Mononuclear cell (primary cell): ENCODE measurements at regions not wholly inside any gene's neighbourhood (a gene's known extent, or its start where the extent isn't known, plus 50 kb on each side); places are given as distances from the start of the nearest gene placed in this dataset.

Experiments used
- H3K27me3 ChIP-seq: 2 replicates; pipeline ENCODE4 v1.6.0; 2011; ENCODE audit warnings: low read length, control low read depth; ENCODE audit not compliant: insufficient read depth
- H3K4me1 ChIP-seq: 2 replicates; pipeline ENCODE4 v1.5.1; 2011; ENCODE audit warnings: mild to moderate bottlenecking, low read length, control low read depth; ENCODE audit not compliant: insufficient read depth
- H3K4me3 ChIP-seq: 2 replicates; pipeline ENCODE4 v1.5.1; 2011; ENCODE audit warnings: mild to moderate bottlenecking, low read length, moderate library complexity
- H3K9me3 ChIP-seq: 2 replicates; pipeline ENCODE4 v1.5.1; 2011; ENCODE audit warnings: low read depth, mild to moderate bottlenecking, control low read depth, low read length

DNA sequence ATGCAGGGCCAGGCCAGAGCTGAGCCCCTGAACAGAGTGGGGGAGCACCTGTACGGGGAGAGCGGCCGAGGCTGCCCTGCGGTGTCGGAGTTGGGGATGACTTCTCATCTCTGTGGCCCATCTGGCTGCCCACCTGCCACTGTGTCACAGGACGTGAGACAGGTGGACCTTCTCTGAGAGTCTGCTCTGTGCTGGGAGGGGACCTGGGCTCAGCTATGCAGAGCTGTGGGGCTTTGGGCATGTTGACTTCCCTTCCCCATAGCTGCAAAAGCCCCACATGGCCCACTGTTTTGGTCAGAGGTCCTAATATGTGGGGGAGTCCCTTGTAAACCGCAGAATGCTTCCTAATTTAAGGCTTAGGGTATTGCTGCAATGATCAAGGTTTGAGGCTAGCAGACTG, 68.0 kb upstream of the TRPM1 start:
- H3K4me1 ChIP-seq: no peaks in the 10 kb centered on the region
- no peaks in the 10 kb centered on the region for H3K9me3 ChIP-seq

DNA sequence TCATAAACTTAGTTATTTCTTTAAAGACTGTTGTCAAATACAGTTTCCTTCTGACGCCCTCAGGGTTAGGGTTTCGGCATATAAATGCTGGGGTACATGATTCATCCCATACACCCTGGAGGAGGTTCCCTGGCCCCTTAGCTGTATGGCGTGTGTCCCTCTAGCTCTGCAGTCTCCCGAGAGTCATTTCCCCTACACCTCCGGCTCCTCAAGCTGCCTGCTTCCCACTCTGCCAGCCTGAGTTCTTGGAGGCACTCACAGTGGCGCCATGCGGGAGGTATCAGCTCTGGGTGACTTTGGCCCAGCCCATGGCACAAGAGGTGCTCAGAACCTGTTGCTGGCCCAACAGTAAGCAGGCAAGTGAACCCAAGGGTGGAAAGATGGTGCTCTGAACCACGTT, 70.2 kb upstream of the TRPM1 start:
- no peaks in the 10 kb centered on the region for H3K4me1 ChIP-seq
- H3K27me3 ChIP-seq: no peaks in the 10 kb centered on the region
- H3K4me3 ChIP-seq: no peak overlapping the region
- H3K9me3 ChIP-seq: no peaks in the 10 kb centered on the region

More for the DNA sequence above, 68.0 kb upstream of the TRPM1 start:
- Histone ChIP-seq H3K4me3 (no peak overlapping the region), H3K27me3 (no peaks in the 10 kb centered on the region)

DNA sequence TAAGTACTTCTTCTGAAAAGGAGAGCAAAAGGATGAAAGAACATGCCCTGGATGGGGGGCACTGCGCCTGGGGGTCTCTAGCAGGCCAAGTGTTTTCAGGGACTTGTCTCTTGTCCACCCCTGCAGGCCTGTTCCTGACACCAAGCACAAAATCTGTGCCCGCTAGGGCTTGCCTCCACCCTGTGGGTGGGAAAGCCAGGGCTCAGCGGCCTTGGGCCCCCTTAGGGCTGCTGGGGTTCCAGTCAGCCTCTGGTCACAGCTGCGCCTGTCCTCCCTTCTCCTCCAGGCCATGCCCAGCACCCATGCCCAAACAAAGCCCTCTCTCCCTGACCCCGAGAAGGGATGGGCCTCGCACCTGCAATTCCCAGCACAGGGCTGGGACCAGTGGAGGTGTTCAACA, 71.1 kb upstream of the TRPM1 start:
- Histone ChIP-seq H3K4me3 (no peak overlapping the region), H3K4me1 (no peaks in the 10 kb centered on the region), H3K9me3 (no peaks in the 10 kb centered on the region), H3K27me3 (no peaks in the 10 kb centered on the region)

GRCh38 chr15:31173790-31174450, 72.4 kb upstream of the TRPM1 start:
- H3K27me3 ChIP-seq: no peaks in the 10 kb centered on the region
- no peaks in the 10 kb centered on the region for H3K9me3 ChIP-seq
- H3K4me1 ChIP-seq: no peaks in the 10 kb centered on the region
- H3K4me3 ChIP-seq: no peak overlapping the region

DNA sequence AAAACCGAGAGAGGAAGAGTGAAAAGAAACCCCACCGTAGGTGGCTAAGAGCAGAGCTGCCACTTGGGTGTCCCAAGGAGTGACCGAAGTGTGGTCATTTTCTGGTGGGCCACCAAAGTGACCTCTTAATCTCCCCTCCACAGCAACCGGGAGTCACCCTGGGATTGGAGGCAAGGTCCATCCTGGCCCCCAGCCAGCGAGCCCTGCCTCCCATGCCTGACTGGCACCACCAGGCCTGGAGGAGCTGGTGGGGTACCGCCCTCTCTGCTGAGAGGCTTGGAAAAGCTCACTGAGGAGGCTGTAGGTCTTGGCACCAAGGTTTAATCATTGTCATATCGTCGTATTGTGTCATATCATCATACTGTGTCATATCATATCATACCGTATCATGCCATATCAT, 74.0 kb upstream of the TRPM1 start:
- H3K4me1 ChIP-seq: no peaks in the 10 kb centered on the region
- no peaks in the 10 kb centered on the region for H3K27me3 ChIP-seq
- H3K4me3 ChIP-seq: no peak overlapping the region
- no peaks in the 10 kb centered on the region for H3K9me3 ChIP-seq

GRCh38 chr15:31177951-31178350, 76.4 kb upstream of the TRPM1 start:
- H3K27me3 ChIP-seq: no peaks in the 10 kb centered on the region
- H3K4me1 ChIP-seq: no peaks in the 10 kb centered on the region
- no peak overlapping the region for H3K4me3 ChIP-seq
- H3K9me3 ChIP-seq: peaks cover 12% of the 10 kb centered on the region

- H3K4me1 ChIP-seq: no peaks in the 10 kb centered on the region
- H3K9me3 ChIP-seq: peaks cover 15% of the 10 kb centered on the region
- H3K4me3 ChIP-seq: no peak overlapping the region
- no peaks in the 10 kb centered on the region for H3K27me3 ChIP-seq
These were observed 77.2 kb upstream of the TRPM1 start for GRCh38 chr15:31178705-31179104.

GRCh38 chr15:31179693-31180092, 78.2 kb upstream of the TRPM1 start:
- H3K9me3 ChIP-seq: peaks cover 15% of the 10 kb centered on the region
- no peaks in the 10 kb centered on the region for H3K4me1 ChIP-seq
- no peak overlapping the region for H3K4me3 ChIP-seq
- H3K27me3 ChIP-seq: no peaks in the 10 kb centered on the region

- H3K9me3 ChIP-seq: peaks cover 19% of the 10 kb centered on the region
- H3K4me1 ChIP-seq: peaks cover 6% of the 10 kb centered on the region
- H3K27me3 ChIP-seq: peaks cover 3% of the 10 kb centered on the region
- H3K4me3 ChIP-seq: no peak overlapping the region
These were observed 91.8 kb upstream of the TRPM1 start for GRCh38 chr15:31193291-31193690.

- no peak overlapping the region for H3K4me3 ChIP-seq
- no peaks in the 10 kb centered on the region for H3K27me3 ChIP-seq
- peaks cover 17% of the 10 kb centered on the region for H3K4me1 ChIP-seq
- H3K9me3 ChIP-seq: no peaks in the 10 kb centered on the region
These were observed 94.3 kb upstream of the TRPM1 start for GRCh38 chr15:31195871-31196270.

- Histone ChIP-seq H3K27me3 (no peaks in the 10 kb centered on the region), H3K9me3 (no peaks in the 10 kb centered on the region), H3K4me1 (peaks cover 22% of the 10 kb centered on the region)
These were observed 96.2 kb upstream of the TRPM1 start for GRCh38 chr15:31197497-31198414.

GRCh38 chr15:31200735-31201151, 99.2 kb upstream of the TRPM1 start:
- Histone ChIP-seq H3K4me3 (no peak overlapping the region), H3K27me3 (no peaks in the 10 kb centered on the region), H3K4me1 (peaks cover 27% of the 10 kb centered on the region), H3K9me3 (no peaks in the 10 kb centered on the region)

More at GRCh38 chr15:31197497-31198414, 96.2 kb upstream of the TRPM1 start:
- H3K4me3 ChIP-seq: no peak overlapping the region

GRCh38 chr15:31202953-31203352, 101.4 kb upstream of the TRPM1 start:
- no peaks in the 10 kb centered on the region for H3K9me3 ChIP-seq
- no peaks in the 10 kb centered on the region for H3K27me3 ChIP-seq
- H3K4me1 ChIP-seq: peaks cover 34% of the 10 kb centered on the region
- H3K4me3 ChIP-seq: no peak overlapping the region

DNA sequence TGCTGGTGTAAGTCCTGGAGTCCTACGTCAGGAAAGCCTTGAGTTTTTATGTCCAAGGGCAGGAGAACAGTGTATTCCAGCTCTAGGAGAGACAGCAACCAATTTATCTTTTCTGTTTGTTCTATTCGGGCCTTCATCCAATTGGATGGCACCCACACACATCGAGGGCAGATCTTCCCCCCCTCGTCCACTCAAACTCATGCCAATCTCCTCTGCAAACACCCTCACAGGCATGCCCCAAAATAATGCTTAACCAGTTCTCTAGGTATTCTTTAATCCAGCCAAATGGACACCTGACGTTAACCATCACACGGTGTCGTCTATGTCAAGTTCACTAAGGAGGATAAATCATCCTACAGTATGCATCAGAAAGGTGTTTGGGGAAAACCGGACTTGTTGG, 102.5 kb upstream of the TRPM1 start:
- Histone ChIP-seq H3K4me3 (no peak overlapping the region), H3K9me3 (no peaks in the 10 kb centered on the region), H3K4me1 (peaks cover 34% of the 10 kb centered on the region), H3K27me3 (no peaks in the 10 kb centered on the region)

DNA sequence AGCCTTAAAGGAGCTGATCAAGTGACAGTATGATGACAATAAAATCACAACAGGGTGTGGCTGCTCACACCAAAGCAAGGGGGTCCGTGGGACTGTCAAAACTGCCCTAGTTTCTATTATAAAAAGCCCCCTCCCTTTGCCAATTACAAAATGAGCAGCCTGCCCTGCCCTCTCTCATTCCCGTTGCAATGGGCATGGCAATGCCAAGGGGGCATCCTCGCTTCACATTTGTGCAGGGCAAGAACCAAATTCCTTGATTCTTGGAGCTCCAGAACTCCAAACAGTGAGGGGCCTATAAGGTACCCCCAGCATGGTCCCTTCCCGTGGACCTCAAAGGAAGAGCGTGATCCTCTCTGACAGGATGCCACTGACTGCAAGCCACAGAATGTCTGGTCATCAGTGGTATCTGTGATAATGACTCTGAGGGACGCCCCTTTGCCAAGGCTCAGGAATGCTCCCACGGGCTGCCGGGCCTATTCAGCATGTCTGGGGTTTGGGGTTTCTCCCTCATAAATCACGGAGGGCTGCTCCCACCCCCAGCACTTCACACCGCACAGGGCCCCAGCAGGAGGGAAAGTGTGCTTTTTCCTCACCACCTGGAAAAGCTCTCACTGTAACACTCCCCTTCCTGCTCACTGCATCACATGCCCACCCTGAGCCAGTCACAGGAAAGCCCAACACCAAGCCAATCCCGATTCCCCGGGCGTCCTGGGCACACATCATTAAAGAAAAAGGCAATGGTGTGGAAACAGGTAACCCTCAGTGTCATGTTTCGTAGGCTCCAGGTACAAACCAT, 105.1 kb upstream of the TRPM1 start:
- Histone ChIP-seq H3K9me3 (no peaks in the 10 kb centered on the region), H3K4me3 (no peak overlapping the region), H3K4me1 (peaks cover 22% of the 10 kb centered on the region), H3K27me3 (no peaks in the 10 kb centered on the region)
